Kidney tubule cell (primary cell): ENCODE measurements at regions not wholly inside any gene's neighbourhood (a gene's known extent, or its start where the extent isn't known, plus 50 kb on each side); places are given as distances from the start of the nearest gene placed in this dataset.

Experiments used
- DNase-seq: peaks from one replicate; pipeline ENCODE4 v3.0.0-alpha.2; 2018; ENCODE audit warnings: low spot score

- peak; percentile 71 for DNase-seq
These were observed 260.3 kb downstream of the AHR start for GRCh38 chr7:17558558-17559332.

- peak; percentile 84 for DNase-seq
These were observed 260.9 kb downstream of the AHR start for GRCh38 chr7:17559388-17559787.

GRCh38 chr7:17560516-17560915, 262.1 kb downstream of the AHR start:
- peak; percentile 16 for DNase-seq

- DNase-seq, result no peak
These were observed 262.5 kb downstream of the AHR start for GRCh38 chr7:17560966-17561365.

- DNase-seq, result peak; percentile 32
These were observed 266.3 kb downstream of the AHR start for GRCh38 chr7:17564678-17565212.

GRCh38 chr7:17580141-17580540, 281.7 kb downstream of the AHR start:
- peak; percentile 74 for DNase-seq

- DNase-seq, result no peak
These were observed 282.4 kb downstream of the AHR start for GRCh38 chr7:17580856-17581255.

GRCh38 chr7:17581301-17581700, 282.8 kb downstream of the AHR start:
- DNase-seq, result no peak

GRCh38 chr7:17582696-17583095, 284.2 kb downstream of the AHR start:
- peak; percentile 29 for DNase-seq

- DNase-seq, result no peak
These were observed 285.3 kb downstream of the AHR start for GRCh38 chr7:17583786-17584185.

- DNase-seq, result peak; percentile 39
These were observed 286.4 kb downstream of the AHR start for GRCh38 chr7:17584822-17585221.

- no peak for DNase-seq
These were observed 288.3 kb downstream of the AHR start for GRCh38 chr7:17586711-17587110.

- DNase-seq, result peak; percentile 22
These were observed 290.3 kb downstream of the AHR start for GRCh38 chr7:17588730-17589129.

GRCh38 chr7:17589671-17590070, 291.2 kb downstream of the AHR start:
- no peak for DNase-seq

- DNase-seq, result no peak
These were observed 291.8 kb downstream of the AHR start for GRCh38 chr7:17590221-17590620.

GRCh38 chr7:17593819-17594419, 295.5 kb downstream of the AHR start:
- no peak for DNase-seq

- no peak for DNase-seq
These were observed 297.1 kb downstream of the AHR start for GRCh38 chr7:17595546-17595945.

GRCh38 chr7:17598305-17598704, 299.9 kb downstream of the AHR start:
- DNase-seq, result peak; percentile 23

- DNase-seq, result peak; percentile 23
These were observed 300.4 kb downstream of the AHR start for GRCh38 chr7:17598846-17599245.

GRCh38 chr7:17599733-17600339, 301.4 kb downstream of the AHR start:
- no peak for DNase-seq

GRCh38 chr7:17600340-17600752, 301.9 kb downstream of the AHR start:
- DNase-seq, result peak; percentile 93

- no peak for DNase-seq
These were observed 303.5 kb downstream of the AHR start for GRCh38 chr7:17601921-17602320.
